SK-N-SH treated with all-trans-retinoic acid at 6 μM for 48 hours (cell line): ENCODE measurements at regions not wholly inside any gene's neighbourhood (a gene's known extent, or its start where the extent isn't known, plus 50 kb on each side); places are given as distances from the start of the nearest gene placed in this dataset.

Experiments
- ARNTL ChIP-seq: fragments of 450-650 bp; formaldehyde crosslinking; IDR thresholded peaks from 2 replicates; pipeline ENCODE4 v1.5.0; 2020; ENCODE audit warnings: low read depth, mild to moderate bottlenecking, moderate library complexity, borderline replicate concordance
- ISL1 ChIP-seq: fragments of 250-450 bp; sonication (Bioruptor Pico); IDR thresholded peaks from 2 replicates; pipeline ENCODE4 v2.1.2; 2022; ENCODE audit warnings: mild to moderate bottlenecking, moderate library complexity
- TCF4 ChIP-seq: fragments of 250-450 bp; sonication (Bioruptor Pico); IDR thresholded peaks from 2 replicates; pipeline ENCODE4 v1.8.0; 2021; ENCODE audit warnings: mild to moderate bottlenecking, moderate library complexity, borderline replicate concordance
- ZC3H10 ChIP-seq: fragments of 250-450 bp; sonication (Bioruptor Pico); IDR thresholded peaks from 2 replicates; pipeline ENCODE4 v1.5.1; 2021; ENCODE audit warnings: mild to moderate bottlenecking, moderate library complexity
- ZFP3 ChIP-seq: fragments of 250-450 bp; sonication (Bioruptor Pico); IDR thresholded peaks from 2 replicates; pipeline ENCODE4 v1.5.0; 2020; ENCODE audit warnings: mild to moderate bottlenecking, moderate library complexity
- TF ChIP-seq, protein P1 (sequence below): fragments of 250-450 bp; sonication (Bioruptor Pico); IDR thresholded peaks from 2 replicates; pipeline ENCODE4 v1.8.0; 2020; ENCODE audit warnings: mild to moderate bottlenecking, moderate library complexity, borderline replicate concordance
- TF ChIP-seq, protein P2 (sequence below): fragments of 250-450 bp; sonication (Bioruptor Pico); IDR thresholded peaks from 2 replicates; pipeline ENCODE4 v1.5.1; 2020; ENCODE audit warnings: low read depth, mild to moderate bottlenecking, moderate library complexity

DNA sequence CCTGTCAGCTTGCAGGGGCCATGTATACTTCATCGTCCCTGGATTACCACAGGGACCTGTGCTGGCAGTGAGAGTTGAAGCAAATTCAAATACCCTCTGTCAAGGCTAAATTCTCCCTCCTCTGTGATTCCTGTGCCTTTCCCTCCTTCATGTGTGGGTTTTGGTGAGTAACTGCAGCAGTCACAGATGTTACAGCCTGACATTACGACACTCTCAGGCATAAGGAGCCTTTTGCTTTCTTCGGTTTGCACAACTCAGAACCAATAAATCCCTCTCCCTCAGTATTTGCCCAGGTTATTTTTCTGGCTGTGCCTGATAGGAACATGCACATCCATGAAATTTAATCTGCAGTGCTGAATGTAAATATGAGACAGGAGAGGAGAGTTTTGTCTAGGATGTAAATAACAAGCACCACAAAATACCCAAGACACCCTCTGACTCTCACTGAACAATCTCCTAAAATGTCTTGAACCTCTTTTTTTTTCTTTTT, 997.2 kb upstream of the GHITM start:
- no peak for TF ChIP-seq TCF4 (CRISPR knock-in tag)
- TF ChIP-seq, protein P1, sequence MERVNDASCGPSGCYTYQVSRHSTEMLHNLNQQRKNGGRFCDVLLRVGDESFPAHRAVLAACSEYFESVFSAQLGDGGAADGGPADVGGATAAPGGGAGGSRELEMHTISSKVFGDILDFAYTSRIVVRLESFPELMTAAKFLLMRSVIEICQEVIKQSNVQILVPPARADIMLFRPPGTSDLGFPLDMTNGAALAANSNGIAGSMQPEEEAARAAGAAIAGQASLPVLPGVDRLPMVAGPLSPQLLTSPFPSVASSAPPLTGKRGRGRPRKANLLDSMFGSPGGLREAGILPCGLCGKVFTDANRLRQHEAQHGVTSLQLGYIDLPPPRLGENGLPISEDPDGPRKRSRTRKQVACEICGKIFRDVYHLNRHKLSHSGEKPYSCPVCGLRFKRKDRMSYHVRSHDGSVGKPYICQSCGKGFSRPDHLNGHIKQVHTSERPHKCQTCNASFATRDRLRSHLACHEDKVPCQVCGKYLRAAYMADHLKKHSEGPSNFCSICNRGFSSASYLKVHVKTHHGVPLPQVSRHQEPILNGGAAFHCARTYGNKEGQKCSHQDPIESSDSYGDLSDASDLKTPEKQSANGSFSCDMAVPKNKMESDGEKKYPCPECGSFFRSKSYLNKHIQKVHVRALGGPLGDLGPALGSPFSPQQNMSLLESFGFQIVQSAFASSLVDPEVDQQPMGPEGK (CRISPR knock-in tag) = no peak
- TF ChIP-seq ISL1 (CRISPR knock-in tag) = no peak
- no peak for TF ChIP-seq ZFP3 (CRISPR knock-in tag)
- no peak for TF ChIP-seq ZC3H10 (CRISPR knock-in tag)
- TF ChIP-seq, protein P2, sequence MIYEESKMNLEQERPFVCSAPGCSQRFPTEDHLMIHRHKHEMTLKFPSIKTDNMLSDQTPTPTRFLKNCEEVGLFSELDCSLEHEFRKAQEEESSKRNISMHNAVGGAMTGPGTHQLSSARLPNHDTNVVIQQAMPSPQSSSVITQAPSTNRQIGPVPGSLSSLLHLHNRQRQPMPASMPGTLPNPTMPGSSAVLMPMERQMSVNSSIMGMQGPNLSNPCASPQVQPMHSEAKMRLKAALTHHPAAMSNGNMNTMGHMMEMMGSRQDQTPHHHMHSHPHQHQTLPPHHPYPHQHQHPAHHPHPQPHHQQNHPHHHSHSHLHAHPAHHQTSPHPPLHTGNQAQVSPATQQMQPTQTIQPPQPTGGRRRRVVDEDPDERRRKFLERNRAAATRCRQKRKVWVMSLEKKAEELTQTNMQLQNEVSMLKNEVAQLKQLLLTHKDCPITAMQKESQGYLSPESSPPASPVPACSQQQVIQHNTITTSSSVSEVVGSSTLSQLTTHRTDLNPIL (CRISPR knock-in tag) = no peak
- TF ChIP-seq ARNTL (CRISPR knock-in tag) = no peak
